ENCODE measurements at regions not wholly inside any gene's neighbourhood (a gene's known extent, or its start where the extent isn't known, plus 50 kb on each side); places are given as distances from the start of the nearest gene placed in this dataset.

- DNase-seq: no peak
Observed at GRCh38 chr1:68378296-68379084, 71.3 kb downstream of the RPE65 start.

- DNase-seq: no peak
Observed at GRCh38 chr1:68377098-68377497, 72.7 kb downstream of the RPE65 start.

GRCh38 chr1:68376441-68376840 is 73.3 kb downstream of the RPE65 start:
- DNase-seq: no peak

GRCh38 chr1:68375919-68376318 is 73.8 kb downstream of the RPE65 start:
- no peak for DNase-seq

GRCh38 chr1:68373173-68373572 is 76.6 kb downstream of the RPE65 start:
- no peak for DNase-seq

- DNase-seq: no peak
Observed at GRCh38 chr1:68372487-68372886, 77.3 kb downstream of the RPE65 start.

- no peak for DNase-seq
Observed at GRCh38 chr1:68370101-68370915, 79.4 kb downstream of the RPE65 start.

- DNase-seq: no peak
Observed at GRCh38 chr1:68366572-68366971, 83.2 kb downstream of the RPE65 start.

GRCh38 chr1:68365709-68366382 is 83.9 kb downstream of the RPE65 start:
- DNase-seq: no peak

GRCh38 chr1:68363339-68363738 is 86.4 kb downstream of the RPE65 start:
- DNase-seq: no peak

GRCh38 chr1:68361346-68361910 is 88.3 kb downstream of the RPE65 start:
- no peak for DNase-seq

- no peak for DNase-seq
Observed at GRCh38 chr1:68359045-68359444, 90.7 kb downstream of the RPE65 start.

GRCh38 chr1:68358439-68358838 is 91.3 kb downstream of the RPE65 start:
- DNase-seq: peak in 1 of 2 donors; percentile 2

- no peak for DNase-seq
Observed at GRCh38 chr1:68355614-68356013, 94.1 kb downstream of the RPE65 start.

- DNase-seq: no peak
Observed at GRCh38 chr1:68352202-68352601, 97.6 kb downstream of the RPE65 start.

- DNase-seq: peak in 1 of 2 donors; percentile 55
Observed at GRCh38 chr1:68347415-68347814, 102.3 kb downstream of the RPE65 start.

GRCh38 chr1:68346188-68346808 is 103.5 kb downstream of the RPE65 start:
- no peak for DNase-seq

GRCh38 chr1:68344208-68344607 is 105.5 kb downstream of the RPE65 start:
- no peak for DNase-seq

- DNase-seq: no peak
Observed at GRCh38 chr1:68340951-68341350, 108.6 kb upstream of the WLS start.

GRCh38 chr1:68339505-68339904 is 107.2 kb upstream of the WLS start:
- DNase-seq: no peak

GRCh38 chr1:68338081-68338480 is 105.8 kb upstream of the WLS start:
- peak in 1 of 2 donors; percentile 4 for DNase-seq

GRCh38 chr1:68332041-68332440 is 99.7 kb upstream of the WLS start:
- no peak for DNase-seq

All from CD4-positive, alpha-beta T cell treated with Interleukin-1 beta for 1 hour (primary cell).